ENCODE measurements at regions not wholly inside any gene's neighbourhood (a gene's known extent, or its start where the extent isn't known, plus 50 kb on each side); places are given as distances from the start of the nearest gene placed in this dataset.

DNA sequence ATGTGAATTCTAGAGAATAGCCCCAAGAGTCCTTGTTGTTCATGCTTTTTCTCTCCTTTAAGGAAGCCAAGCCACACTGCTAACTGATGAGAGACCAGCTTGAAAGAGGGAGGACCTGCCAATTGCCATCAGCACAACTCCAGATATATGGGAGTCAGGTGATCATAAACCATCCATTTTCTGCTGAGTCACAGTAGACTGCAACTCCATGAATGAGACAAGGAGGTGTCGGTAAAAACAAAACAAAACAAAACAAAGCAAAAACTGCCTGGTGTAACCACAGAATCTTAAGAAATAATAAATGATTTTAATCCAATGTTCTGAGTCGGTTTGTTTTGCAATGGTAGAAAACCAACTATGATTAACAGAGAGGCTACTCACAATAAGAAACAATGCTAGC, 837.3 kb downstream of the PCDH7 start:
- TF ChIP-seq, protein P1, sequence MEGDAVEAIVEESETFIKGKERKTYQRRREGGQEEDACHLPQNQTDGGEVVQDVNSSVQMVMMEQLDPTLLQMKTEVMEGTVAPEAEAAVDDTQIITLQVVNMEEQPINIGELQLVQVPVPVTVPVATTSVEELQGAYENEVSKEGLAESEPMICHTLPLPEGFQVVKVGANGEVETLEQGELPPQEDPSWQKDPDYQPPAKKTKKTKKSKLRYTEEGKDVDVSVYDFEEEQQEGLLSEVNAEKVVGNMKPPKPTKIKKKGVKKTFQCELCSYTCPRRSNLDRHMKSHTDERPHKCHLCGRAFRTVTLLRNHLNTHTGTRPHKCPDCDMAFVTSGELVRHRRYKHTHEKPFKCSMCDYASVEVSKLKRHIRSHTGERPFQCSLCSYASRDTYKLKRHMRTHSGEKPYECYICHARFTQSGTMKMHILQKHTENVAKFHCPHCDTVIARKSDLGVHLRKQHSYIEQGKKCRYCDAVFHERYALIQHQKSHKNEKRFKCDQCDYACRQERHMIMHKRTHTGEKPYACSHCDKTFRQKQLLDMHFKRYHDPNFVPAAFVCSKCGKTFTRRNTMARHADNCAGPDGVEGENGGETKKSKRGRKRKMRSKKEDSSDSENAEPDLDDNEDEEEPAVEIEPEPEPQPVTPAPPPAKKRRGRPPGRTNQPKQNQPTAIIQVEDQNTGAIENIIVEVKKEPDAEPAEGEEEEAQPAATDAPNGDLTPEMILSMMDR (IDR thresholded peaks at IDR 0.05; ENCODE audit: insufficient read depth, low read depth, low read length), result no peak
- no peak overlapping the region for H3K4me3 ChIP-seq (ENCODE audit: low read depth, low read length)
- peak; percentile 0 for DNase-seq (ENCODE audit: low read depth)

DNA sequence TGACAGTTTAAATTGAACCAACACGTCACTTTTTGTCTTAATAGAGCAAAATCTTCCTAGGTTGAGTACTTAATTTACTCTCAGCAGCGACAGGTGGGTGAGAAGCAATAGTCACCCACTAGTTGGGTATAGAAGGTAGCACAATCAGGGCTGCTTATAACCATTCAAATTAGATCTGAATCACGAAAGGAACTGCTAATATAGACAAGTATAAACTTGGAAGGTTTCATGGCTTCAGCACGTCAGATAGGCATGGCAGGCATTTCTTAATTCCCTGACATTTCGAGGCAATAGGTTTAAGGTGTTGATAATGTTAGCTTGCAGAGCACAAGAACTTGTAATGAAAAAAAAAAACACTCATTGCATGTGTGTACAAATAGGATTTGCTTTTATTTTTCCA, 853.4 kb downstream of the PCDH7 start:
- DNase-seq (ENCODE audit: low read depth), result no peak
- TF ChIP-seq, protein P1 (IDR thresholded peaks at IDR 0.05; ENCODE audit: insufficient read depth, low read depth, low read length), result no peak

DNA sequence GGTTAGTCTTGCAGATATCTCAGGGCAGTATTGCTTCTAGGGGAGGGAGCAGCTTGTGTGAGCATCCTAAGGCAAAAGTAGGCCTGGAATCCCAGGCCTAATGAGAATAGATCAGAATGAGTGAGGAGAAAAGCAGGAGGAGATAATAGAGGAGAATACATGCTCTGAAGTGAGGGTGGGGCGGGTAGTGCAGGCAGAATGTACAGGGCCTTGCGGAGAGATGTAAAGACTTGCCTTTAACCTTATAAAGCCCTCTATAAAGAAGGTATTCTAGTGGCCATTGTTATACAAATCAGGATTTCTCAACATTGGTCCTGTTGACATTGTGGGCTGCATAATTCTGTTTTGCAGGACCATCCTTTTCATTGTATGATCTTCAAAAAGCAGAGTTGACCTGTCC, 855.3 kb downstream of the PCDH7 start:
- H3K4me3 ChIP-seq (ENCODE audit: low read depth, low read length), result no peak overlapping the region
- DNase-seq (ENCODE audit: low read depth), result no peak
- TF ChIP-seq, protein P1 (IDR thresholded peaks at IDR 0.05; ENCODE audit: insufficient read depth, low read depth, low read length), result no peak

More for the DNA sequence above, 853.4 kb downstream of the PCDH7 start:
- H3K4me3 ChIP-seq (ENCODE audit: low read depth, low read length), result no peak overlapping the region

DNA sequence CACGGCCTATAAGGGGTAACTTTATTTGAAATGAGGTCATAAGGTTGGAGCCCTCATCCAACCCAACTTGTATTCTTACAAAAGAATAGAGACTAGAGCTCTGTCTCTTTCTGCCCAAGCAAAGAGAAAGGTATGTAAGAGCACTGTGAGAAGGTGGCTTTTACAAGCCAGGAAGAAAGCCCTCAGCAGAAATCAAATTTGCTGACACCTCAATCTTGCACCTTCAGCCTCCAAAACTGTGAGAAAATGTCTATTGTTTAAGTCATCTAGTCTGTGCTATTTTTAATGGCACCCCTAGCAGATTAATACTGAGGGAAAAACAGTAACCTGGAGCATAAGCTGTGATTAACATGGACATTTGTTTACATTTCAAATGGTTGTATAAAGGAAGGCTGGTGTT, 860.7 kb downstream of the PCDH7 start:
- no peak for DNase-seq (ENCODE audit: low read depth)
- TF ChIP-seq, protein P1 (IDR thresholded peaks at IDR 0.05; ENCODE audit: insufficient read depth, low read depth, low read length), result no peak
- H3K4me3 ChIP-seq (ENCODE audit: low read depth, low read length), result no peak overlapping the region

DNA sequence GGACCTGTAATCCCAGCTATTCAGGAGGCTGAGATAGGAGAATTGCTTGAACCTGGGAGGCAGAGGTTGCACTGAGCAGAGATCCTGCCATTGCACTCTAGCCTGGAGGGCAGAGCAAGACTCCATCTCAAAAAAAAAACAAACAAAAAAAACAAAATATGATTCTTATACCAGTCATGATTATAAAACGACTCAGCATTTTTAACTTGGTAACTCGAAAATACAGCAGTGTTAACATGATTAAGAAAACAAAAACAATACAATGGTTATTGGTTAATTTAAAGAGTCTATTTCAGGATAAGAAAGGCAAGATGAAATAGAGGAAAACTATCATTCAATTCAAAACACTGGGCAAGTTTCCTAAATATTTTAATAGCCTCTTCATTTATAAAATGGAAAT, 865.3 kb downstream of the PCDH7 start:
- no peak for DNase-seq (ENCODE audit: low read depth)
- TF ChIP-seq, protein P1 (IDR thresholded peaks at IDR 0.05; ENCODE audit: insufficient read depth, low read depth, low read length), result no peak

DNA sequence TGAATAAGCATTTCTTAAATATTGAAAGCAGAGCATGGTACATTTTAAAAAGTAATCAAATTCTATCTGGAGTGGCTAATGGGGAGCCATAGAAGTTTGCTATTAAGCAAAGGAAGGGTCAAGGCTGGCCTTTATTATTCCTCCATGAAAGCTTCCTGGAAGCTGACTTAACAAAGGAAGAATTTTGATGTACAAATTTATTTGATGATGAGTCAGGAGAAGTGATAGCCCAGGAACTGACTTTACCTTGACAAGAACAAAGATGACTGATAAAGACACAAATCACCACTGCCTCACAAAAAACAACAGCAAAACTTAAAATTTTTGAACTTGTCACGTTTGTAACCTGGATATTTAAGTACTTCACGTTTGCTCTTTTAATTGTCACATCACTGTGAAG, 872.1 kb downstream of the PCDH7 start:
- no peak overlapping the region for H3K4me3 ChIP-seq (ENCODE audit: low read depth, low read length)
- TF ChIP-seq, protein P1 (IDR thresholded peaks at IDR 0.05; ENCODE audit: insufficient read depth, low read depth, low read length), result no peak
- DNase-seq (ENCODE audit: low read depth), result no peak

More for the DNA sequence above, 865.3 kb downstream of the PCDH7 start:
- no peak overlapping the region for H3K4me3 ChIP-seq (ENCODE audit: low read depth, low read length)

GRCh38 chr4:31595496-31595895, 875.3 kb downstream of the PCDH7 start:
- no peak for DNase-seq (ENCODE audit: low read depth)
- TF ChIP-seq, protein P1 (IDR thresholded peaks at IDR 0.05; ENCODE audit: insufficient read depth, low read depth, low read length), result no peak

More at GRCh38 chr4:31595496-31595895, 875.3 kb downstream of the PCDH7 start:
- H3K4me3 ChIP-seq (ENCODE audit: low read depth, low read length), result no peak overlapping the region
